ENCODE measurements at regions not wholly inside any gene's neighbourhood (a gene's known extent, or its start where the extent isn't known, plus 50 kb on each side); places are given as distances from the start of the nearest gene placed in this dataset.

DNA sequence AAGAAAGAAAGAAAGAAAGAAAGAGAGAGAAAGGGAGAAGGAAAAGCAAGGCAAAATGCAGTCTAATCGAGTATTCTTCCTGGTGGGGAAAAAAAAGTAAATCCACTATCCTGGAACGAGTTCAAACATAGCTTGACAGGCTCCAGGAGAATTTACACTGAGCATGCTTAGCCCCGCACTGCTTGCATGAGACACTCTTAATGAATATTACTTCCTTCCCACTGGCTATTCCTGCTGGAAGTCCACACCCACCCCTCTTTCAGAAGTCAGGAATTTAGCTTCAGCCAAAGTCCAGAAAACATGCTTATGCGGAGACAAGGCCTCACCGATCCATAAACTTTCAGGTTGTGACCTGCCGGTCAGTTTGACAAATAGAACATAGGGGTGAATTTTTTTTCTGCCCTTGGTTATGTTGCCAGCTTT, 251.8 kb upstream of the BLID start:
- TF ChIP-seq GLIS3 (CRISPR knock-in tag; IDR thresholded peaks at IDR 0.05) (no peak), ZFP30 (CRISPR knock-in tag; IDR thresholded peaks at IDR 0.05) (no peak), SNAI2 (CRISPR knock-in tag; IDR thresholded peaks at IDR 0.05) (no peak), CSDC2 (CRISPR knock-in tag; IDR thresholded peaks at IDR 0.05) (no peak)
- TF ChIP-seq, protein P1, sequence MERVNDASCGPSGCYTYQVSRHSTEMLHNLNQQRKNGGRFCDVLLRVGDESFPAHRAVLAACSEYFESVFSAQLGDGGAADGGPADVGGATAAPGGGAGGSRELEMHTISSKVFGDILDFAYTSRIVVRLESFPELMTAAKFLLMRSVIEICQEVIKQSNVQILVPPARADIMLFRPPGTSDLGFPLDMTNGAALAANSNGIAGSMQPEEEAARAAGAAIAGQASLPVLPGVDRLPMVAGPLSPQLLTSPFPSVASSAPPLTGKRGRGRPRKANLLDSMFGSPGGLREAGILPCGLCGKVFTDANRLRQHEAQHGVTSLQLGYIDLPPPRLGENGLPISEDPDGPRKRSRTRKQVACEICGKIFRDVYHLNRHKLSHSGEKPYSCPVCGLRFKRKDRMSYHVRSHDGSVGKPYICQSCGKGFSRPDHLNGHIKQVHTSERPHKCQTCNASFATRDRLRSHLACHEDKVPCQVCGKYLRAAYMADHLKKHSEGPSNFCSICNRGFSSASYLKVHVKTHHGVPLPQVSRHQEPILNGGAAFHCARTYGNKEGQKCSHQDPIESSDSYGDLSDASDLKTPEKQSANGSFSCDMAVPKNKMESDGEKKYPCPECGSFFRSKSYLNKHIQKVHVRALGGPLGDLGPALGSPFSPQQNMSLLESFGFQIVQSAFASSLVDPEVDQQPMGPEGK (CRISPR knock-in tag; IDR thresholded peaks at IDR 0.05; ENCODE audit: borderline replicate concordance), result no peak

All from SK-N-SH treated with all-trans-retinoic acid at 6 μM for 48 hours (cell line).